ENCODE measurements at regions not wholly inside any gene's neighbourhood (a gene's known extent, or its start where the extent isn't known, plus 50 kb on each side); places are given as distances from the start of the nearest gene placed in this dataset.
"Not testable (repeated sequence)": the region's sequence is repeated elsewhere in the genome, so short reads cannot be mapped to it uniquely, and the experiment has no call there.

GRCh38 chr3:144963810-144964209 lies 992.2 kb downstream of the DIPK2A start:
- no peak for DNase-seq

- no peak for DNase-seq
These were observed 994.9 kb downstream of the DIPK2A start for GRCh38 chr3:144966560-144966959.

- no peak for DNase-seq
These were observed 997.2 kb downstream of the DIPK2A start for GRCh38 chr3:144968750-144969350.

DNA sequence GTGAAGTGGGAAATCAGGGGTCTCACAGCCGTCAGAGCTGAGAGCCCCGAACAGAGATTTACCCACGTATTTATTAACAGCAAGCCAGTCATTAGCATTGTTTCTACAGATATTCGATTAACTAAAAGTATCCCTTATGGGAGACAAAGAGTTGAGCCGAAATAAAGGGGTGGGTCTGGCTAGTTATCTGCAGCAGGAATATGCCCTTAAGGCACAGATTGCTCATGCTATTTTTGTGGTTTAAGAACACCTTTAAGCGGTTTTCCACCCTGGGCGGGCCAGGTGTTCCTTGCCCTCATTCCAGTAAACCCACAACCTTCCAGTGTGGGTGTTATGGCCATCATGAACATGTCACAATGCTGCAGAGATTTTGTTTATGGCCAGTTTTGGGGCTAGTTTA lies 1012.9 kb downstream of the DIPK2A start:
- not testable (repeated sequence) for DNase-seq

GRCh38 chr3:144989807-144990206 lies 1018.2 kb downstream of the DIPK2A start:
- DNase-seq: no peak

- DNase-seq: no peak
These were observed 1024.2 kb downstream of the DIPK2A start for GRCh38 chr3:144995856-144996255.

DNA sequence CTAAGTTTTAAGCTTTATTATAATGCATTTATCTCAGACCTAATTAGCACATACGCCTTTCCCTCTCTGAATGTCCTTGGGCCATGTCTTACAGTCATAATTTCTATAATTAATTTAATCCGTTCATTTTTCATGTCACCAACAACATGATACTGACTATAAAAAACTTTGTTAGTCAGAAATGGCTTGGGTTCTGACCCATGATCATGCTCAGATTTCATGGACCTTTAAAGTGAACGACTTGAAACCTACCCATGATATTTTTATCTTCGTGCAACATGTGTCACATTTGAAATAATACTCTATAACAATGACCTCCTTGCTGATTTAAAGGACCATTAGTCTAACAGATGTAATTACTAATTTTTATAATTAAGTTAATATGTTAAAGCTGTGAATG lies 1033.8 kb downstream of the DIPK2A start:
- DNase-seq: no peak

DNA sequence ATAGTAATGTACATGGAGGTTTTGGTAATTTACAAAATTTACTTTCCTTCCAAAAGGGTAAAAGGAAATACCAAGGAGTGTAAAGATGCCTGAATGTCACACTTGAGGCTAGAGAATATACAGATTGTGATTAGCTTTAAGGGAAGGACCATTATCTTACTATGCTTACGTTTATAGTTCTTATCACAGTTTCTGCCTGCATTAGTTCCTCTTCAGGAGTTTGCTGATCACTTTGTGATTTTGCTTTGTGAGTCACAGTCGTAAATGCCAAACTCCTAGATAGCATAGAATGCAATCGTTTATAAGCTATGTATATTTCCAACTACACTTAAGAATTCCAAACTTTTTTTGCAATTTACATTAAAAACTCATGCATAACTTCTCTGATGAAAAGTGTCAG lies 1034.6 kb downstream of the DIPK2A start:
- no peak for DNase-seq

- no peak for DNase-seq
These were observed 1042.3 kb downstream of the DIPK2A start for GRCh38 chr3:145013931-145014330.

DNA sequence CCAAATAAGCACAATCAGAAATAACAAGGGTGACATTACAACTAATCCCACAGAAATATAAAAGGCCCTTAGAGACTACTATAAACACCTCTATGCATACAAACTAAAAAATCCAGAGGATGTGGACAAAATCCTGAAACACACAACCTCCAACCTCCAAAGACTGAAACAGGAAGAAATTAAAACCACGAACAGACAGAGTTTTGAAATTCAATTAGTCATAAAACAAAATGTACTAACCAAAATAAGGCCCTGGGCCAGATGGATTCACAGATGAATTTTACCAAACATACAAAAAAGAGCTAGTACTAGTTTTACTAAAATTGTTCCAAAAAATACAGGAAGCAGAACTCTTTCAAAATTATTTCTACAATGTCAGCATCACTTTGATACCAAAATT lies 1043.6 kb downstream of the DIPK2A start:
- no peak for DNase-seq

DNA sequence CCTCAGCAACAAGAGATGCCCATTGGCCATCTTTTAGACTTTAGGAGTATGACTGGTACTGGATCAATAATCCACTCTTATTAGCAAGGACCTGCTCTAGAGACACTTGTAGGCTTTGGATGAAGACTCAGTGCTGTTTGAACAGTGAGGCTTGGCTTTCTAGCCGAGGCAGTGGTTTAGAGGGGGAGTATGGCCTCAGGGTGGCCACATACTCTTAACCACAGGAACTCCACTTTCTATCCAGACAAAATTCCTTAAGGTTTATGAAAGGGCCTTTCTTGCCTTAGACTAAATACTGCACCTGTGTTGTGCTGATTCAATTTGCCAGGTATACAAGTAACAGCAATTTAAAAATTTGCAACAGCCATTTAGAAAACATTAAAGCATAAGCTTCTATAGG lies 1046.3 kb downstream of the DIPK2A start:
- DNase-seq: no peak

GRCh38 chr3:145022447-145022846 lies 1050.8 kb downstream of the DIPK2A start:
- DNase-seq: no peak

DNA sequence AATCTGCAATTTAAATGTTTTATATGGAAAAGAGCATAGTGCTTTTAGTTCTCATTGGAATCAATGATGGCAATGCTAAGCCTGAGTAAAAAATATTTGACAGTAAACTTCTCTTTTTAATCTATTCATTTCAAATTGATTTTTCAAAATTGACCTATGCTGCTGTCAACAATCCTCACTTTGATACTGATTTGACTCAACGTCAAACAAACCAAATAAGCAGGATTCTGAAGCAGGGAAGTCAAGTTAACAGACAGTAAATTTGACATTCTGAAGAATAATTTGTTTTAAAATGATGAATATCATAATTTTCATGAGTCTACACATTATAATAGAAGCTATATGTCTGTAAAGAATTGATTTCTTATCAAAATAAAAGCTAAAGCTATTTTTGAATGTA lies 1053.1 kb downstream of the DIPK2A start:
- DNase-seq: no peak

DNA sequence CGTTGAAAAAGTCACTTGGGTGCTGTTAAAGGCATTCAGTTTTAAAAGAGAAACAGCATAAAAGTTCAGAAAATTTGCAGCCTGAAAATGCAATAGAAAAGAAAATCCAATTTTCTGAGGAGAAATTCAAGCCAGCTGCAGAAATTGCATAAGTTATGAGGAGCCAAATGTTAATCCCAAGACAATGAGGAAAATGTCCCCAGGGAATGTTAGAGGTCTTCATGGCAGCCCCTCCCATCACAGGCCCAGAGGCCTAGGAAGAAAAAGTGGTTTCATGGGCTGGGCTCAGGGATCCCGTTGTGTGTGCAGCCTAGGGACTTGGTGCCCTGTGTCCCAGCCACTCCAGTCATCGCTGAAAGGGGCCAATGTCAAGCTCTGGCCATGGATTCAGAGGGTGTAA lies 1055.6 kb downstream of the DIPK2A start:
- not testable (repeated sequence) for DNase-seq

- DNase-seq: no peak
These were observed 1061.2 kb downstream of the DIPK2A start for GRCh38 chr3:145032791-145033190.

DNA sequence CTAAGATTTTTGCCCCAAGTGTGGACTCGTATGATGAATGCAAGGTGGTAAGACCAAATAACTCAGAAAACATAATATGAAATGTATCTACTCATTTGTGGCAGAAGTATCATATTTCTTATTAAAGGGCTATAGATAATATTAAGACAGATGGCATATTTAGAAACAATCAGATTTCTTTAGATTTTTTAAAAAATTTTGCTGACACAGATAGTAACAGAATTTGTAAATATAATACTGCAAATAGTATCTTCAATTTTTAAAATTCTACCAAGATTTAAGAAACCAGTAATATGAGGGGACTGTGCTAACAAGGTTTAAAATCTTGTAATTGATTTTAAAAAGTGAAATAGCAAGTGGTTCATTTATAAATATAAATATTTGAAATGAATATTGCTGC lies 1064.1 kb downstream of the DIPK2A start:
- DNase-seq: no peak

DNA sequence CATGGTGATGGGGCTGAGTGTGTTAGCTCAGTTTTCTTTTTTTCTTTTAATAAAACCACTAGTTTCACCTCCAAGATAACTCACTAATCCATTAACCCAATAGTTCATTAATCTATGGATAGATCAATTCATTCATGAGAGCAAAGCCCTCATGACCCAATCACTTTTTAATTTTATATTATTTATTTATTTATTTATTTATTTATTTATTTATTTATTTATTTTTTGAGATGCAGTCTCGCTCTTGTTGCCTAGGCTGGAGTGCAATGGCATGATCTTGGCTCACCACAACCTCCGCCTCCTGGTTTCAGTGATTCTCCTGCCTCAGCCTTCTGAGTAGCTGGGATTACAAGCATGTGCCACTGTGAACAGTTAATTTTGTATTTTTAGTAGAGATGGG lies 1082.4 kb downstream of the DIPK2A start:
- DNase-seq: not testable (repeated sequence)

DNA sequence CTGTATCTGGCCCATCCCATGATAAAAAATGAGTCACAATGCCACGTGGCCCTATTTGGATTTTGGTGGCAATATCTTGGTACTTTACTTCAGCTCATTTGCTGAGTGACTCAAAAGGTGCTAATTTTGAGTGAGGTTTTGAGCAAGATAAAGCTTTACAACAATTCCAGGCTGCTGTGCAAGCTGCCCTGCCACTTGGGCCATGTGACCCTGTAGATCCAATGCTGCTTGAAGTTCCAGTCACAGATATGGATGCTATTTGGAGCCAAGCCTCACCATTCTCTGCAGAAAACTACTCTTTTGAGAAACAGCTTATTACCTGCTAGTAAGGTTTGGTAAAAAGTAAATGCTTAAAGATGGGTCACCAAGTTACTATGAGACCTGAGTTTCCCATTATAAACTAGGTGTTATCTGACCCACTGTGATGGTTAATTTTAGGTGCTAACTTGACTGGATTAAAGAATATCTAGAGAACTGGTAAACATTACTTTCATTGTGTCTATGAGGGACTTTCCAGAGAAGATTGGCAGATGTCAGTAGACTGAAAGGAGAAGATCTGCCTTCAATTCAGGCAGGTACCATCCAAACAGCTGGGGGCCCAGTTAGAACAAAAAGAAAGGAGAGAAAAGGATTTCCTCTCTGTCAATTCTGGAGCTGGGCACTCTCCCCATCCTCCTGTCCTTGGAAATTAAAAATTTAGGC lies 1083.9 kb downstream of the DIPK2A start:
- DNase-seq: no peak

GRCh38 chr3:145058483-145058882 lies 1086.9 kb downstream of the DIPK2A start:
- no peak for DNase-seq

- no peak for DNase-seq
These were observed 1092.0 kb downstream of the DIPK2A start for GRCh38 chr3:145063616-145064015.

- DNase-seq: no peak
These were observed 1090.2 kb downstream of the PLOD2 start for GRCh38 chr3:145070795-145071194.

DNA sequence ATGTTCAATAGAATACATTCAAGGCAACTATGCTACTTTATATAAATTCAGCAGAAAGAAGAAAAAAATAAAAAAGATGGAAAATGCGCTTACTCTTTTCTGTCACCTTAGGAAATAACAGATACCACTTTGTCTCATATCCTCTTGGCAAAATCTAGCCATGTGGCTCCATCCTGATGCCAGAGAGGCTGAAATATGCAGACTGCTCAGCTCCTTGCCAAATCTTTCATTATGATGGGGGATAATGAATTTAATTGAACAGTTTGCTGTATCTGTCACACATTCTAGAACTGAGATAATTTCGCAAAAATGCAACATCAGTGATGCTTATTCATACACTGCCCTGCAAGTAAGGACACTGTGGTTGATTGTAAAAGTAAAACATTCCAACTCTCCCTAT lies 1081.5 kb downstream of the PLOD2 start:
- no peak for DNase-seq

DNA sequence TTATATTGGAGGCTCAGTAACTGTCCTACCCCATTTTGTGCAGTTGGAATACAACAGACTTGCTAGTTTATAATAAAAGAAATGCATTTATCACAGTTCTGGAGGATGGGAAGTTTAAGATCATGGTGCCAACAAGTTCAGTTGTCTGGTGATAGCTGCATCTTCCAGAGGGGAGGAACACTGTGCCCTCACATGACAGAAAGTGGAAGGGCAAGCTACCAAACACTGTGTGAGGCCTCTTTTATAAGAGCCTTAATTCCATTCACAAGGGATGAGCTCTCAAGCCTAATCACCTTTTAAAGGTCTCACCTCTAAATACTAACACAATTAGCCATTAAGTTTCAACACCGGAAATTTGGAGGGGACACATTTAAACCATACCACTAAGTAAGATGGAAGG lies 1073.9 kb downstream of the PLOD2 start:
- DNase-seq: no peak

DNA sequence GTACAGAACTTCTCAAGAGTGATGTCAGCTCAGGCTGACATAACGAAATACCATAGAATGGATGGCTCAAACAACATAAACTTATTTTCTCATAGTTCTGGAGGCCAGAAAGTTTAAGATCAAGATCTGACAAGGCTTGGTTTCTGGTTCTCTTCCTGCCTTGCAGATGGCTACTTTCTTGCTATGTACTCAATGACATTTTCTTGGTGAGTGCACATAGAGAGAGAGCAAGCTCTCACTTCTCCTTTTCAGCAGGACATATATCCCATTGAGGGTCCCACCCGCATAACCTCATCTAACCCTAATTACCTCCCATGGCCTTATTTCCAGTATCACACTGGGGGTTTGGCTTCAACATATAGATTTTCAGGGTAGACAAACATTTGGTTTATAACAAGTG lies 1072.1 kb downstream of the PLOD2 start:
- DNase-seq: no peak

GRCh38 chr3:145089337-145089736 lies 1071.6 kb downstream of the PLOD2 start:
- DNase-seq: no peak
